Epithelial cell of prostate (primary cell): ENCODE measurements at regions not wholly inside any gene's neighbourhood (a gene's known extent, or its start where the extent isn't known, plus 50 kb on each side); places are given as distances from the start of the nearest gene placed in this dataset.

ENCODE experiments used
- DNase-seq: peaks from one replicate; pipeline ENCODE4 v3.0.0-alpha.2; 2011; ENCODE audit warnings: low read depth, low spot score
- H3K27ac ChIP-seq: fragments of 450-650 bp; 2 replicates; pipeline ENCODE4 v1.5.1; 2017; ENCODE audit warnings: mild to moderate bottlenecking

GRCh38 chr4:107202744-107203143 is 166.6 kb upstream of the DKK2 start:
- DNase-seq, result no peak
- no peak overlapping the region for H3K27ac ChIP-seq

GRCh38 chr4:107197121-107197520 is 161.0 kb upstream of the DKK2 start:
- H3K27ac ChIP-seq, result no peak overlapping the region
- DNase-seq, result no peak

GRCh38 chr4:107196312-107196711 is 160.2 kb upstream of the DKK2 start:
- DNase-seq, result peak; percentile 2
- H3K27ac ChIP-seq, result no peak overlapping the region

GRCh38 chr4:107194005-107194404 is 157.9 kb upstream of the DKK2 start:
- no peak for DNase-seq
- no peak overlapping the region for H3K27ac ChIP-seq

GRCh38 chr4:107192601-107193000 is 156.5 kb upstream of the DKK2 start:
- DNase-seq, result no peak

GRCh38 chr4:107187091-107187490 is 151.0 kb upstream of the DKK2 start:
- no peak overlapping the region for H3K27ac ChIP-seq
- DNase-seq, result no peak

More at GRCh38 chr4:107192601-107193000, 156.5 kb upstream of the DKK2 start:
- no peak overlapping the region for H3K27ac ChIP-seq

GRCh38 chr4:107183155-107183774 is 147.2 kb upstream of the DKK2 start:
- no peak overlapping the region for H3K27ac ChIP-seq
- no peak for DNase-seq

- no peak for DNase-seq
- H3K27ac ChIP-seq, result no peak overlapping the region
Observed at GRCh38 chr4:107182347-107182746, 146.2 kb upstream of the DKK2 start.

- no peak for DNase-seq
- H3K27ac ChIP-seq, result no peak overlapping the region
Observed at GRCh38 chr4:107166873-107167450, 130.8 kb upstream of the DKK2 start.

- DNase-seq, result no peak
- H3K27ac ChIP-seq, result no peak overlapping the region
Observed at GRCh38 chr4:107166181-107166580, 130.1 kb upstream of the DKK2 start.

GRCh38 chr4:107164962-107165475 is 128.9 kb upstream of the DKK2 start:
- no peak for DNase-seq
- no peak overlapping the region for H3K27ac ChIP-seq

GRCh38 chr4:107156443-107156842 is 120.3 kb upstream of the DKK2 start:
- H3K27ac ChIP-seq, result peak overlapping the region; percentile 27
- no peak for DNase-seq

GRCh38 chr4:107155366-107155765 is 119.3 kb upstream of the DKK2 start:
- no peak for DNase-seq
- no peak overlapping the region for H3K27ac ChIP-seq

GRCh38 chr4:107153956-107154355 is 117.8 kb upstream of the DKK2 start:
- no peak overlapping the region for H3K27ac ChIP-seq
- no peak for DNase-seq

- H3K27ac ChIP-seq, result no peak overlapping the region
- DNase-seq, result no peak
Observed at GRCh38 chr4:107153228-107153627, 117.1 kb upstream of the DKK2 start.

- no peak for DNase-seq
Observed at GRCh38 chr4:107151173-107151572, 115.1 kb upstream of the DKK2 start.

GRCh38 chr4:107148904-107149303 is 112.8 kb upstream of the DKK2 start:
- no peak overlapping the region for H3K27ac ChIP-seq
- DNase-seq, result no peak

More at GRCh38 chr4:107151173-107151572, 115.1 kb upstream of the DKK2 start:
- H3K27ac ChIP-seq, result no peak overlapping the region

GRCh38 chr4:107147873-107148272 is 111.8 kb upstream of the DKK2 start:
- DNase-seq, result no peak
- no peak overlapping the region for H3K27ac ChIP-seq

GRCh38 chr4:107138433-107138832 is 102.3 kb upstream of the DKK2 start:
- H3K27ac ChIP-seq, result no peak overlapping the region
- DNase-seq, result no peak

- no peak overlapping the region for H3K27ac ChIP-seq
- no peak for DNase-seq
Observed at GRCh38 chr4:107133965-107134653, 98.0 kb upstream of the DKK2 start.

GRCh38 chr4:107131295-107131694 is 95.2 kb upstream of the DKK2 start:
- no peak overlapping the region for H3K27ac ChIP-seq

More at GRCh38 chr4:107131295-107131694, 95.2 kb upstream of the DKK2 start:
- DNase-seq, result no peak
